IPS-NIHi7 (cell line): ENCODE measurements at regions not wholly inside any gene's neighbourhood (a gene's known extent, or its start where the extent isn't known, plus 50 kb on each side); places are given as distances from the start of the nearest gene placed in this dataset.

ENCODE experiments used
- DNase-seq: peaks from one replicate; pipeline ENCODE4 v3.0.0; 2012; ENCODE audit warnings: mixed read lengths; ENCODE audit errors: extremely low spot score

GRCh38 chr11:15807827-15808226 lies 548.5 kb downstream of the SOX6 start:
- DNase-seq = no peak

- no peak for DNase-seq
Observed at GRCh38 chr11:15810082-15810481, 546.3 kb downstream of the SOX6 start.

GRCh38 chr11:15810525-15810924 lies 545.8 kb downstream of the SOX6 start:
- DNase-seq = no peak

GRCh38 chr11:15815246-15816195 lies 540.8 kb downstream of the SOX6 start:
- DNase-seq = no peak

- no peak for DNase-seq
Observed at GRCh38 chr11:15816260-15816871, 540.0 kb downstream of the SOX6 start.

- no peak for DNase-seq
Observed at GRCh38 chr11:15817001-15817400, 539.3 kb downstream of the SOX6 start.

- DNase-seq = no peak
Observed at GRCh38 chr11:15818132-15818842, 538.1 kb downstream of the SOX6 start.

GRCh38 chr11:15819679-15820286 lies 536.6 kb downstream of the SOX6 start:
- peak; percentile 80 for DNase-seq

GRCh38 chr11:15821451-15821850 lies 534.9 kb downstream of the SOX6 start:
- DNase-seq = no peak

- no peak for DNase-seq
Observed at GRCh38 chr11:15824060-15824459, 532.3 kb downstream of the SOX6 start.

GRCh38 chr11:15825976-15826650 lies 530.2 kb downstream of the SOX6 start:
- no peak for DNase-seq

- peak; percentile 92 for DNase-seq
Observed at GRCh38 chr11:15826826-15827225, 529.5 kb downstream of the SOX6 start.

- DNase-seq = no peak
Observed at GRCh38 chr11:15828215-15828853, 528.0 kb downstream of the SOX6 start.

- DNase-seq = no peak
Observed at GRCh38 chr11:15829312-15829711, 527.0 kb downstream of the SOX6 start.

GRCh38 chr11:15830741-15831428 lies 525.5 kb downstream of the SOX6 start:
- DNase-seq = no peak

- no peak for DNase-seq
Observed at GRCh38 chr11:15835788-15836411, 520.4 kb downstream of the SOX6 start.

- no peak for DNase-seq
Observed at GRCh38 chr11:15836795-15837194, 519.6 kb downstream of the SOX6 start.

- DNase-seq = no peak
Observed at GRCh38 chr11:15837901-15838489, 518.4 kb downstream of the SOX6 start.

GRCh38 chr11:15839061-15839460 lies 517.3 kb downstream of the SOX6 start:
- no peak for DNase-seq
